Inflammatory macrophage treated with lipopolysaccharide for 4 hours (primary cell): ENCODE measurements at regions not wholly inside any gene's neighbourhood (a gene's known extent, or its start where the extent isn't known, plus 50 kb on each side); places are given as distances from the start of the nearest gene placed in this dataset.

ENCODE experiments used
- DNase-seq: peaks from one replicate; pipeline ENCODE4 v3.0.0-alpha.2; 2020

DNA sequence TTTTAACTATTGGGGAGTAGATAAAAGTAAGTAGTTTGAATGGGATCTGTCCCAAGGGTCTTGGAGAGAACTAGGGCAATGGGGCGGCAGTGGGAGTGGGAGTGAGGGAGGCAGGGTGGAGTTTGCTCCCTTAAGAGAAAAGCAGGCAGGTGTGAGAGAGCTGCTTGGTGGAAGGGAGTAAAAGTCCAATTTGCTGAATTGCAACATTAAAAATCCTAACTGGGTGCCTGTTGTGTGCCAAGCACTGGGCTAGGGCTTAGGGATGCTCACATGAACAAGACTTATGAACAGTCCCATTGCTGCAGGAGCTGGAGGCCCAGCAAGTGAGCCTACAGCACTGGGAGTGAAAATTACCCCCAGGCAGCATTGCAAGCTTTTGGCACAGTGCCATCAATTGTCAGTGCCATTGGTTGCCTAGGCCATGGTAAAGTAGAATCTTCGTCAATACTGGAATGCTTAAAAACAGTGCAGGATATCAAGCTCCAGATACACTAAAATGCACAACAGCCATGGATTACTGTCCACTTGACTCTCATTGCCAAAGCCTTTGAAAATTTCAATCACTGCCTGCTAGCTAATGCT lies 277.7 kb upstream of the JARID2 start:
- DNase-seq = no peak

DNA sequence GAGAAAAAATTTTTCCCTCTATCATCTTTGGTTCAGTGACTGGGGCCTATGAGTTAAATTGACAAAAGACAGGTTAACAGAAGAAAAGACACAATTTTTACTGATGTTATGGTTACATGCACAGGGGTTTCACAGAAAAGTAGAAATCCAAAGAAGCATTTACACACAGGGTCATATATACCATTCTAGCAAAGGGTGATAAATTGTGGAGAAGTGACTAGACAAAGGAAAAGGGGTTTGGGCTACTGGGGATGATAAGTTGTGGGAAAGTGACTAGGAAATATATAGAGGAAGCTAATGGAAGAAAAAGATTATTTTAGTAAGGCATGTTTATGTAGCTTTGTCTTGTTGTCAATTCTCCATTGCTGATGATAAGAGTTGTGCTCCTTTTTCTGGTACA lies 276.7 kb upstream of the JARID2 start:
- no peak for DNase-seq

DNA sequence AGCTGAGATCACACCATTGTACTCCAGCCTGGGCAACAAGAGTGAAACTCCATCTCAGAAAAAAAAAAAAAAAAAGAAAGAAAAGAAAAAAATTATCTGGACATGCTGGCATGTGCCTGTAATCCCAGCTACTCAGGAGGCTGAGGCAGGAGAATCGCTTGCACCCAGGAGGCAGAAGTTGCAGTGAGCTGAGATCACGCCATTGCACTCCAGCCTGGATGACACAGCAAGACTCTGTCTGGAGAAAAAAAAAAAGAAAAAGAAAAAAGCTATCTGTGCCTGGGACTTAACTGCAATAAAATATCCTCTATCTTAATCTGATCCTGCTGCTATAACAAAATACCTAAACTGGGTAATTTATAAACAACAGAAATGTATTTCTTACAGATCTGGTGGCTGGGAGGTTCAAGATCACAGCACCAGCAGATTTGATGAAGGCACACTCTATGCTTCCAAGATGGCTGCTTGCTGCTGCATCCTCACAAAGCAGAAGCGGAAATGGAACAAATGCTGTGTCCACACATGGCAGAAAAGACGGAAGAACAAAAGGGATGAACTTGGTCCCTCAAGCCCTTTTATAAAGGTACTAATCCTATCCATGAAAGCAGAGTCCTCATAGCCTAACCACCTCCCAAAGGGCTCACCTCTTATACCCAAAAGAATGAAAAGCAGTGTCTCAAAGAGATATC lies 273.3 kb upstream of the JARID2 start:
- peak; percentile 48 for DNase-seq

DNA sequence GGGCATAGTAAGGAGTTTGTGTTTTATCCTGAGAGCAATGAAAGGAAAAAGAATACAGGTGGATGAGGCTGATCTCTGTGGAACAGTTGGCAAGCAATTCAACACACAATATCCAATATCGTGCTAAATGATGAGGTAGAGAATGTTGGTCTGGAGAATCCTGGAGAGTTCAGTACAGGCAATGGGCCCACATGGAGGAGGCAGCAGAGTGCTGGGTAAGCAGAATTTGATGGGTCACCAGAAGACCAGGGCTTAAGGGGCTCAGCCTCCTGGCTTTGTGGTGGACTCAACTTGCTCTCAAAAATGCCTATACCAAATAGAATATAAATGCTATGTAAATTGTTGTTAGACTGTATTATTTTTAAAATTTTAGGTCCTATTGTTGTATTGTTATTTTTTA lies 271.5 kb upstream of the JARID2 start:
- DNase-seq = no peak

DNA sequence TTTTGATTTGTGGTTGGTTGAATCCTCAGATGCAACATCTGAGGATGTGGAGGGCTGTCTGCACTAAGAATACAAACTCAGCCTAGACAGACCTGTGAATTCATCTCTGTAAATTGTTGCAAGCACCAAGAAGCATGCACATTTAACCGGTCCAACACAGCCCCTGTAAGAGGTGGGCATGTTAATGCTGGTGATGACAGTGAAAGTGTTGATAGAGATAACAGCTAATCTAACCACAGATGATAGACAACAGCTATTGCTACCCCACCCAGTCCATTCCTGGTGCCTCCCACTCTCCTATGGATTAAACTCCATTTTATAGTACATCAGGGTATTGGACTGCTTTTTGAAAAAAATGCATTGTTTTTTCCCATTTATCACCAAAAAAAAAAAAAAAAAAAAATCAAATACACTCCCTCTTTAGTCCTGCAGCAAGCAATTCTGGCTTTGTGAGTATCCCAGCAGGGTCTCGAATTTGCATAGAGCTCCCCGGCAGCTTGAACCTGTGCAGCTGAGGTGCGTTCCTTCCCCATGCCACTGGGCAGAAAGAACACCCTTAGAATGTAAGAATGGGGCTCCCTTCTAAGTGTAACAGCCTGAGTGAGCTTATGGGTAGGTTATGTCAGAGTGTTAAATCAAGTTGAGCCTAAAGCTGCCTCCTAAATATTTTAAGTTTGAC lies 270.9 kb upstream of the JARID2 start:
- no peak for DNase-seq

DNA sequence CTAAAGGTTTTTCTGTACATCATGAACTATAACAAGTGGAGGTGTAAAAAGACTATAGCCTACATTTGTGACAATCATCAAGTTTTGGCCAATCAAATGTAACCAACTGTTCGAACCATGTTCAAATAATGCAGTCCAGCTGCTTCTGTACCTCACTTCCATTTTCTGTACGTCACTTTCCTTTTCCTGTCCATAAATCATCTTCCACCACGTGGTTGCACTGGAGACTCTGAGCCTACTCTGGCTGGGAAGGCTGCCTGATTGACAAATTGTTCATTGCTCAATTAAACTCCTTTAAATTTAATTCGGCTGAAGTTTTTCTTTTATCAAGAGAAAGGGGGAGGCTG lies 270.4 kb upstream of the JARID2 start:
- DNase-seq = peak; percentile 91

DNA sequence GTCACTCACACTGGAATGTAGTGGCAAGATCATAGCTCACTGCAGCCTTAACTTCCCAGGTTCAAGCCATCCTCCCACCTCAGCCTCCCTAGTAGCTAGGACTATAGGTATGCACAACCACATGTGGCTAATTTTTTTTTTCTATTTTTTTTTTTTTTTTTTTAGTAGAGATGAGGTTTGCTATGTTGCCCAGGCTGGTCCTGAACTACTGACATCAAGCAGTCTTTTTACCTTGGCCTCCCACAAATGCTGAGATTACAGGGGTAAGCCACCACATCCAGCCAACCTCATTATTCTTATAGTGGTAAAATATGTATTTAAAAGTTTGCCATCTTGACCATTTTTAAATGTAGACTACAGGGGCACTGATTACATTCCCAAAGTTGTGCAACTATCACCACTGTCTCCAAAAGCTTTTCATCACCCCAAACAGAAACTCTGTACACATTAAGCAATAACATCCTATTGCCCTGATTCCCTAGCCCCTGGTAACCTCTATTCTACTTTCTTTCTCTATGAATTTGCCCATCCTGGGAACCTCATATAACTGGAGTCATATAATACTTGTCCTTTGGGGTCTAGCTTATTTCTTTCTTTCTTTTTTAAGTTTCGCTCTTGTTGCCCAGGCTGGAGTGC lies 268.0 kb upstream of the JARID2 start:
- DNase-seq = peak; percentile 48

DNA sequence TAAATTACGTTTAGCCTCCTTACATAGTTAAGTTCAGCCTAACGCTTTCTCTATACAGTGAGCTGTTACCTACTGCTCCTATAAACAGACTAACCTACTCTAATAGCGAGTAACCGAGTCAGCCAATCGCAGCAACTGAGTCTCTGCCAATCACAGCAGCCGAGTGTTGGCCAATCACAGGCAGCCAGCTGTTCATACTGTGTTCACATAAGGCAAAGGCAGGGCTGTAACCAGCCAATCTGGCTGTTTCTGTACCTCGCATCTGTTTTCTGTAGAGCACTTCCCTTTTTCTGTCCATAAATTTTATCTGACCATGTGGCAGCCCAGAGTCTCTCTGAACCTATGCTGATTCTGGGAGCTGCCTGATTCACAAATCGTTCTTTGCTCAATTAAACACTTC lies 263.9 kb upstream of the JARID2 start:
- DNase-seq = peak; percentile 45

DNA sequence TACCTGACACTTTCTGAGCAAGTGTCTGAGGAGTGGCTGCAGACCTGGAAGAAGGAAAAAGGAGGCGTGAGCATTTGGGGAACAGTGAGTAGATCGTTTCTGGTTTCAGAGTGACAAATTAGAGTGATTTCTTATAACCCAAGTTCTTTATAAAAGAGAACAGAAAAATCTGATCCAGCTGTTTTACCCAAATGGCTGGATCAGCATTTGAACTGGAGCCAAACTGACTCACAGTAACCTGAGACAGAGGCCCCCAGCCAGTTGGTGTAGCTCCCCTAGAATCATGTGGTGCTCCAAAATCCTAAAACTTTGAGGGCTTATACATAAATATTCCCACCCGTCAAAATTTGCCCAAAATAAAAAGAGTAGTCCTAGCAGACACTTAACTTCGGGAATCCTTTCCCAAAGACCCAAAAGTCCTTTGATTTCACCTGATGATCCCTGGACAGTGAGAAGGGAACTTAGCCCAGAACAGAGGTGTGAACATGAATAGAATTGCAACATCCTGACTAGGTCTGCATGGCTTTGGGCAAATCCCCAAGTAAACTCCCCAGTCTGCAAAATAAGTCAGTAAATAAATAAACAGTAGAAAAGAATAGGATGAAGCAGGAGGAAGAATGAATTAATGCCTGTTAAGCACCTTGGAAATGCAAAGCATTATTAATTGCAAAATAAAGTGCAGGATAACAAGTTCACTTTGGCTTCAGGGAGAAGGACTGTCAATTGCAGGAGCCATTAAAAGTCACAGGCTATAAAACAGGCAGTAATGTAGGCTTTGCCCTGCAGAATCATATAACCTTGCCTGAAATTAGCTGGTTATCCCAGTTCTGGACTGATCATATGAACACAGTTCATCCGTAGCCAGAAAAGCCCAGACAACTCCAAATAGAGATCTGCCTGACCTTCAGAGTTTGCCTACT lies 262.0 kb upstream of the JARID2 start:
- peak; percentile 20 for DNase-seq

DNA sequence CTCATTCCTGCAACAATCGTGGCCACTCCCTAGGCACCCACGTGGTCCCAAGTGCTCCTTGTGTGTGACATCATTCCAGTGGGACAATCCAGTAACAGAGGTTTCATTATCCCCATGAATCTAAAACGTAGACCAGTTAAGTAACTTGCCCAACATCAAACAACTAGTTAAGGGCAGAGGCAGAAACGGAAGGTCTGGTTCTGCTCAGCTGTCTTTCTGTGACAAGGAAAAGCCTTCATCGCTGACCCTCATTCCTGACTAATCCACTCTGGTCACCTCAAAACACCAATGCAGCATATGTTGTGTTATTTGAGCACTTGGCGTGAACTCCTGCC lies 261.4 kb upstream of the JARID2 start:
- no peak for DNase-seq

DNA sequence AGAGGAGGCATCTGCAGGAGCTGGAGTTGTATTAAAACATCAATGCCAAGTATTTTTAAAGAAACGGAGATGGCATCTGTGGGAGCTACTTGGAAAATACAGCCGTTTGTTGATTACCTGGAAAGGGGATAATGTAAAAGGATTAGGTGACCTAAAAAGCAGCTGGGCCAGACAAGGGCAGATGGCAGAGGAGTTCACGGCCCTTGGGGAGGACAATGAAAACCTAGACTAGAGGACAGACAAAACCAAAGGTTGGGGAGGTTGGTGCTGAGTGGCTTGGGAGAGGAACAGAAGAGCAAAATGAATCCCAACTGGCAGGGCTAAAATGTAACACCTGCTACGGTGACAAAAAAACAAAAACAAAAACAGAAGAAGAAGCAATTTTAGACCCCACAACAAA lies 260.5 kb upstream of the JARID2 start:
- DNase-seq = no peak

DNA sequence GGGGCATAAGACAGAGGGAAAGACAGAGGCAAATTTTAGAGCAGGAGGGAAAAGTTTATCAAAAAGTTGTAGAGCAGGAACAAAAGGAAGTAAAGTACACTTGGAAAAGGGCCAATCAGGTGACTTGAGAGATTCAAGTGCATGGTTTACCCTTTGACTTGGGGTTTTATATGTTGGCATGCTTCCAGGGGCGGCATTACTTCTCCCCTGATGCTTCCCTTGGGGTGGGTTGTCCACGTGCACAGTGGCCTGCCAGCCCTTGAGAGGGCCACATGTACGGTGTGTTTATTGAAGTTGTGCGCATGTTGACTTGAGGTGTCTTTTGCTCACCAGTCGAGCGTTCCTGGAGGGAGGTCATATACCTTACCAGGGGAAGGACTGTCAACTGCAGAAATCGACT lies 259.5 kb upstream of the JARID2 start:
- no peak for DNase-seq

DNA sequence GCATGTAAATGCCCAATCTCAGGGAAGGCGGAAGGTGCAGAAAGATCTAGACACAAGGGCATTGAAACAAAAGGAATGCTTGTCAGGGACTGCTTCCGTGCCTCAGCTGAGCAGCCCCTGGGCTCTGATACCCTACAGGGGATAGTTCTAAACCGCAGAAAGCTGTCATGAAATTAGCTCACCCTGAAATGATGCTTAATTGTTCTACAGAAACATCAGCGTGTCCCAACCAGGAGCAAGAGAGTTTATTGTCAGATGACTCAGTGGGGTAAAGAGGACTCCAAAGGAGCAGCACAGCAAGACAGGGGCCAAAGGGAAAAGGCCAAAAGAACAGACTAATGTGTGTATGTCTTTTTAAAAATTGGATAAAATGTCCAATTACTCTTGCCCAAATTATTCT lies 258.4 kb upstream of the JARID2 start:
- DNase-seq = no peak

DNA sequence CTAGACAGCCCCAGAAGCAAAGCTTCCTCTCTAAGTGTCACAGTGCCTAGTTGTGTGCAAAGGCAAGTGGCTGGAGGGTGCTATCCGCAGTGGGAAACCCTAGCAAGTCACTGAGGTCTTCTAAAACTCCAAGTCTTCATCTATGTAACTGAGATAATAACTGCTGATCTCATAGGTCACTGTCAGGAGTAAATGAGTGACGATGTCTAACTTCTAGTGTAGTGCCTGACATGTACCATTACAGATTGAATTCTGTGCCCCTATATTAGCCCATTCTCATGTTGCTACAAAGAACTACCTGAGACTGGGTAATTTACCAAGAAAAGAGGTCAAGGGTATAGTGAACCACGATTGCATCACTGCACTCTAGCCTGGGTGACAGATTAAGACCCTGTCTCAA lies 253.5 kb upstream of the JARID2 start:
- DNase-seq = no peak

DNA sequence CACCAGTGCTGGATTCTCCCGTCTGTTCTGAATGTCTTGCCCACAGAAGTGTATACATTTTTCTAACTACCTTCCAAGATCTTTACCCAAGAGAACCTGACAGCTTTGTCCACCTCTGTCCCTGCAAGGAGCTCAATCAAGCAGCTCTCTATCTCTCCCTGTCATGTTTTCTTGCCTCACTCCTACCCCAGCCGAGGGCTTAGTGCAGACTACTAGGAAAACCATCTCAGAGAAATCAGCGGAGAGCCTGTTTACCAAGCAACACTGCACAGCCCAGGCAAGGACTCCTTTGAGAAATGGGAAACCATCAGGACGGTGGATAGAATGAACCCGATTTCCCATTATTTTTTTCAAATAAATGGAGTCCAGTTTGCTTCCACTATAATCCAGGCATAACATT lies 250.7 kb upstream of the JARID2 start:
- no peak for DNase-seq

DNA sequence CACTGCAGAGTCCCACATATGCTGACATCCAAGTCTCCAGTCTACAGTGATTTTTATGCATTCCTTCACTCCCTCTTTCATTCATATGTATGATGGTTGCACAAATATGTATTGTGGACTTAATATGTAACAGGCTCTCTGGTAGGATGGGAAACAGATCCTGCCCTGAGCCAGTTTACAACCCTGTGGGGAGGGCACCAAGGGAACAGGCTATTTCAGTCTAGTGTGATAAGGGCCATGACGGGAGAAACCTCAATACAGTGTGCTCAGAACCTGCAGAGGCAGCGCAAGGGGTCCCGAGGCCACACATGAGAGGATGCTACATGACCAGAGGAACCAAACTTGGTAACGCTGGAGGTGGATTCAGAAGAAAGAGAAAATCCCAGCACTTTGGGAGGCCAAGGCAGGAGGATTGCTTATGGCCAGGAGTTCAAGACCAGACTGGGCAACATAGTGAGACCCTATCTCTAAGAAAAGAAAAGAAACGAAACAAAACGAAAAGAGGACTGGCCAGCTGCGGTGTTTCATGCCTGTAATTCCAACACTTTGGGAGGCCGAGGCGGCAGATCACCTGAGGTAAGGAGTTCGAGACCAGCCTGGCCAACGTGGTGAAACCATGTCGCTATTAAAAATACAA lies 249.8 kb upstream of the JARID2 start:
- no peak for DNase-seq

DNA sequence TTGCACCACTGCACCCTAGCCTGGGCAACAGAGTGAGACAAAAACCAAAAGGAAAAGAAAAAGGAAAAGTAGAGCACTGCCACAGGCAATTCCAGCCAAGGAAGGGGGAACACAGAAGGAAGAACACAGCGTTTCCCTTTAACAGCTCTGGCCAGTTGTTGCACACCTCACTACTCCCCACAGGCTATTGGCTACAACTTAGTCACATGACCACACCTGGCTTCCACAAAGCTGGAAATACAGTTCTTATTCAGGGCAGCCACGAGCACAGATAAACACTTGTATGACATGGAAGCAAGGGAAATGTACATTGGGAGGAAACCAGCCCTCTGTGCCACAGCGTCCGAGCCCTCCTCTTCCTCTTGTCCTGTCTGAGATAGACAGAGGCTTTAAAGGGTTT lies 249.0 kb upstream of the JARID2 start:
- no peak for DNase-seq

DNA sequence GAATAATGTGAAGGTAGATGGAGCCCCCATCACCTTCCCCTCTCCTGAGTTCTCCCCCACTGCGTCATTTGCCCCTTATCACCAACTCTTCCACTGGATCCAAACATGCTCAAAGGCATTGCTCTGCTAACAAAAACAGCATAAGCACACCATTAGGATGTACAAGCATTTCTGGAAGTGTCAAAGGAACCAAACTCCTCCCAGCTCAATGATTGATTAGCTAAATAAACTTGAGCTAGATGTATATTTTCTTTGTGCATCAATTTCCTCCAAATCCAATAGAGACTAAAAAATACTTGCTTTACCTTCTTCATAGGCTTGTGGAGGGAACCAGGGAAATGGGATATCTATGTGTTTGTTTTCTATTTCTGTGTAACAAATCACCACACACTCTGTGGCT lies 248.4 kb upstream of the JARID2 start:
- DNase-seq = no peak

DNA sequence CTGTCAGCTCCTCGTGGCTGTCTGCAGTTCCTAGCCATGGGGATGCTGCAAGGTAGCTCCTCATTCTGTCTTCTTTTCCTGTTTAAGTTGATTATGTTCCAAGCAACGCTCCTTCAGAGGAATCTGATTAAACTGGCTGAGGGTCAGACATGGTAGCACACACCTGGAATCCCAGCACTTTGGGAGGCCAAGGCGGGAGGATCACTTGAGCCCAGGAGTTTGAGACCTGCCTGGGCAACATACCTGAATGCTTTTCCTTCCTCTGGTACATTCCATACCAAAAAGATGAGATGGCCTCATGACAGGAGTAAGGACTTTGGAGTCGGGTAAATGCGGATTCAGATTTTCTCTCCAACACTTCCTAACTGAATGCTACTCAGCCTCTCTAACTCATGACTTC lies 246.8 kb upstream of the JARID2 start:
- no peak for DNase-seq

DNA sequence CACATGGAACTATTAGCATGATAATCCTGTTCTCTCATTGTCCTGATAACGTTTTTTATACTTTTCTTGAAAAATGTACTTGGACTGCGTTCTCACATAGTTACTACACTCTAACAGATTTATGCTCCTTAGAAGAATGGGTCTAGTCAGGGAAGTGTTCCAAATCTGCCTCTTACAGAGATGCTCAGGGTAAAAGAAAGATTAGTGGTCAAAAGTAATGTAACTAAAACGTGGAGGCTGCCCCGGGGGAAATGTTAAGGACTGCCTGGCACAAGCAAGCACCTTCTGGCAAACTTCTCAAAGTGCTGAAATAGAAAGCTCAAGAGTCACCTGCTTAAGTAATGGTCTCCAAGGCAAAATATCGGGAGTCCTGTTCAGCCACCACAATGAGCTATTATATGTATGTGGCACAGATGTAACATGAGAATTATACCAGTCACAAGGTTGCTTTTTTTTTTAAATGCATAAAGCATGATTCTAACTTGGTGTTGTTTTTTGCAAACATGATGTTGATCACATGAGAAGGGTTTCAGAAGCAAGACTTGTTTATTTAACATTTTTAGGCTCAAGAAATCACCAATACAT lies 244.5 kb upstream of the JARID2 start:
- no peak for DNase-seq

DNA sequence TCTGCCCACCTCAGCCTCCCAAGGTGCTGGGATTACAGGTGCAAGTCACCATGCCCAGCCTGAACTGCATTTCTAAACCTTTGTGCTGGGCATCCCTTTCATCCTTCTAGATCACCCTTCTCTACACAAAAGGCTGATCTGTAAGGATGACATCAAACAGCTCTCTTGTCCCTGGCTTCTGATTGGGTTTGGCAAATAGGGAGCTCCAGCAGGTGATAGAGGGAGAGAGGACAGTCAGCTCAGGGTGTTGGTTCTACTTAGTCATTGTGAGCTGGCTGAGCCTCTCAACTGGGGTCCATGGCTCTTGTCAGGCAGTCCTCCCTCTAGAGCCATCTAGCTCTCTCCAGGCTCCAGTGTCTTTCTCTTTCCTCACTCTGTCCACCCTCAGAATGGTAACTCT lies 237.6 kb upstream of the JARID2 start:
- DNase-seq = no peak

DNA sequence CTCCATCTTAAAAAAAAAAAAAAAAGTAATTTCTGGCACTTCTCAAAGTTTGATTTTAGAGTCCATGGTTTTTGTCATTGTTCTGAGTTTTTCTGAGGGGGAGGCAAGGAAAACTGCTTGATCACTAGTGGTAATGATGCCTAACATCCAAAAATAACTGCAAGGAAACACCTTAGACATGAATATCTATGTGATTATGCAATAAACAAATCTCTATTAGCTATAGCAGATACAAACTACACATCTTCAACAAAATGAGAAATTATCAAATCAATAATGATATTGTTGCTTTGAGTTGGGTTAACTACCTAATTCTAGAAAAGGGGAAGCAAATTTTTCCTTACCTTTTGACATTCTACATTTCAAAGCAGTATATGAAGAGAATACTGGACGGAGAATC lies 230.9 kb upstream of the JARID2 start:
- no peak for DNase-seq
